ENCODE measurements at regions not wholly inside any gene's neighbourhood (a gene's known extent, or its start where the extent isn't known, plus 50 kb on each side); places are given as distances from the start of the nearest gene placed in this dataset.
"Not testable (repeated sequence)": the region's sequence is repeated elsewhere in the genome, so short reads cannot be mapped to it uniquely, and the experiment has no call there.

DNA sequence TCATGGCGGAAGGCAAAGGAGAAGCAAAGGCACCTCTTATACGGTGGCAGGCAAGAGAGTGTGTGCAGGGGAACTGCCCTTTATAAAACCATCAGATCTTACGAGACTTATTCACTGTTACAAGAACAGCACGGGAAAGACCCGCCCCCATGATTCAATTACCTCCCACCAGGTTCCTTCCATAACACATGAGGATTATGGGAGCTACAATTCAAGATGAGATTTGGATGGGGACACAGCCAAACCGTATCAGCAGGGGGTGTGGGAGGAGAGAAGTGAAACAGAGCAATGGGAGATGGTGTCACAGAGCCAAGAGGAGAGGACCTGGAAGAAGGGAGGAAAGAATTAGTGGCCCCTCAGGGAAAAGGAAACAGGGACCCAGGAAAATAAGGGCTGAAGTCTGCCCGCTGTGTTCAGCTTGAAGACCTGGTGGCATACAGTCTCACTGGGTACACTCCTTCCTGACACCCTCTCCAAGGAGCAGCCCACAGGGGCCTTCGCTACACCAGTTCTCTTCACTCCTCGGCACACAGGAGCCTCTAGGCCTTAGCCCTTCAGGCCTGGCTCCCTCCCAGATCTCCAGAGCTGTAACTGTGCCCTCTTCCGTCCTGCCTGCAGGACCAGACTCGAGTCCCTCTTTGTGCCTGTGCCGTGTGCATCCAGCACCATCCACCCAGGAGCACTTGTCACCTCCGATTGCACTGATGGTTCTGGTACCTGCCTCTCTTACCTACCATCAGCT, 262.1 kb downstream of the EIPR1 start:
- no peak for DNase-seq (ENCODE audit: low read depth in 4 of 4, low spot score in 1 of 4)

DNA sequence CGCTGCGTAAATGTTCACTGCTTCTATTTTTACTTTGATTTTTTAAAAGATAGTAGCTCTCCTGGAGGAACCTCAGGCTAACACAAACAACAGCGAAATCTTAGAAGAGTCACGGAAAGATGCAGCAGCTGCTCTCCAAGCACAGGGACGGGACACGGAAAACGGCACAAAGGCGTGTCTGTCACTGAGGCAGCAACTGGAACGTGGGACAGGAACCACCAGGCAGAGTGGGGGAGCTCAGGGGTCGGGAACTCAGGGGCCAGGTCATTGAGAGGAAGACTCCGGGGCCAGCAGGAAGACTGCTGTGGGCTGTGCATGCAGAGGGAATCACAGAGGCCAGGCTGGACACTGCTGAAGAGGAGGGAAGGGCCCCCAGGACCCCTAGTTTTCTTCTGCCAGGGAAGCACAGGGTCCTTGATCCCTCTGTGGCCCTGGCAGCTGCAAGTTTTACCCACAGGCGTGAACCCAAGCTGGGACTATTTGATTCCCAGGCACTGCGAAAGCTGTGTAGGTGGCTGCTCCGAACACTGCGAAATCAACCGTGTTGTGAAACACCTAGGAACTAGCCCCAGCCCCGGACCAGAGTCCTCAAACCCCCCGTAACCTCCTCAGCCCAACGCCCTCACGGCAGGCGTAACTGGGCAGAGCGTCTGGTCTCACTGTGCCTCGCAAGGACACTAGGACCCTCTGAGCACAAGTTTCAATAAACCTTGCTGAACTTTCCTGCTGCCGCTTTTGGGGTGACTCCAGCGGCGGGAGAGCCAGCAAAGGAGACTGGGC, 263.0 kb downstream of the EIPR1 start:
- DNase-seq (ENCODE audit: low read depth in 4 of 4, low spot score in 1 of 4), result no peak

DNA sequence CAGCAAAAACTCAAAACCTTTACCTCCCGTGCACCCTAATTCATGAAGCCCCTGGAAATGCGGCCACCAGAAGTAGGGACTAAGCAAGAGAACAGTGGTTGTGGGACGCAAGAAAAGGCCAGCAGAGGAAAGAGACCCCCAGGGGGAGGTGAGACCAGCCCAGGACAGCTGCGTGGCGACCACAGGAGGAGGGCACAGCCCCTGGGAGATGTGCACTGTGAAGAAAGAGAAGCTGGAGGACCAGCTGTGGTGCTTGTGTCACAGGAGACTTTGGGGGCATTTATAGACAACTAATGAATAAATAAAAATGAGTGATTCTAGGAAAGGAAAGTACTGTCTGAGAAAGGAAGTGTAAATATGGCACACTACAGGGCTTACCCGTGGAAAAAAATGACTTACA, 263.8 kb downstream of the EIPR1 start:
- DNase-seq (ENCODE audit: low read depth in 4 of 4, low spot score in 1 of 4), result no peak

DNA sequence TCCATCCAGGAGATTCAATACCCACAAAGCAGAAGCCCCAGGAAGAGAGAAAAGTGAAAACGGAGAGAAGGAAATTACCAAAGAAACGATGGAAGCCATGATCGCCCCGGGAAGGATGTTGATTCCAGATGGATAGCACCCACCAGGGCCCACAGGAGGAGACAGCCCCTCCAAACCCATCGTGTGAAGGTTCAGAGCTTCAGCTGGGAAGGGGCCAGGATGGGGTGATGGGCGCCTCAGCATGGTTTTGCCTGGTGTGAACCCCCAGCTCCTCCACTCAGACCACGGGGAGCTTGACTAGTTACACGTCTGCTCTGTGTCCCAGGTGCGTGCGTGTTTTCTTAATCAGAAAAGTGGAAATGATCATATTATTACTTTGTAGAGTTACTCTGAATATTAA, 264.5 kb downstream of the EIPR1 start:
- no peak for DNase-seq (ENCODE audit: low read depth in 4 of 4, low spot score in 1 of 4)

DNA sequence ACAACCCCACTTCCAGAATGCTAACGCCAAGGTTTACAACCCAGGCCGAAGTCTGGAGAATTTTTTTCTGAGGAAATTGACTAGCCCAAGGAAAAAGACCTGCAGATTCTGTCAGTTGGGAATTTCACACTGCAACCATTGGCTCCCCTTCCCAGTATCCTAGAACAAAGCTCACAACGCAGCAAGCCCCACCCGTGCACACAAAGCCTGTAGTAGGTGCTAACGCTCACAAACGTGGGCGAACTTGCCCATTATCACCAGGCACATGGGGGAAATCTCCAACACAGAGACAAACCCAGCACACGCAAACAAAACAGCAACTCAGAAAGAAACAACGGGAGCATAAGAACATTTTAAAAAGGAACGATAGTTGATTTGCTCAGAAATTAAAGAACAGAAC, 265.1 kb downstream of the EIPR1 start:
- no peak for DNase-seq (ENCODE audit: low read depth in 4 of 4, low spot score in 1 of 4)

DNA sequence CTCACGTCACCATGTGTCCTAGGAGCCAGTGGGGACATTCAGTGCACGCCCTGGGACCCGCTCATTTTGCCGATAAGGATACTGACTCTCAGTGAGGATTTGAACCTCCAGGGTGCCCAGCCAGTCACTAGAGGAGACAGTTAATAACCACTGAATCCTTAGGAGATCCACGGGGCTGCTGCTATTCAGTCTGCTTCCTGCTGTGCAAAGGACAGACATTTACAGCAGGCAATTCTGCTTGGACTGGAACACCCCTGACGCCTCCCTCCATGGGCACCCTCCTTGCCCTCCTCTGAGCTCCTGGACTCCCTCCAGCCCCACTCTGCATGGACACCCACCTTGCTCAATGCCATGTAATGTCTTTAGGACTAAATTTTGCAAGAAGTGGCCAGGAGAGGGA, 265.5 kb downstream of the EIPR1 start:
- no peak for DNase-seq (ENCODE audit: low read depth in 4 of 4, low spot score in 1 of 4)

DNA sequence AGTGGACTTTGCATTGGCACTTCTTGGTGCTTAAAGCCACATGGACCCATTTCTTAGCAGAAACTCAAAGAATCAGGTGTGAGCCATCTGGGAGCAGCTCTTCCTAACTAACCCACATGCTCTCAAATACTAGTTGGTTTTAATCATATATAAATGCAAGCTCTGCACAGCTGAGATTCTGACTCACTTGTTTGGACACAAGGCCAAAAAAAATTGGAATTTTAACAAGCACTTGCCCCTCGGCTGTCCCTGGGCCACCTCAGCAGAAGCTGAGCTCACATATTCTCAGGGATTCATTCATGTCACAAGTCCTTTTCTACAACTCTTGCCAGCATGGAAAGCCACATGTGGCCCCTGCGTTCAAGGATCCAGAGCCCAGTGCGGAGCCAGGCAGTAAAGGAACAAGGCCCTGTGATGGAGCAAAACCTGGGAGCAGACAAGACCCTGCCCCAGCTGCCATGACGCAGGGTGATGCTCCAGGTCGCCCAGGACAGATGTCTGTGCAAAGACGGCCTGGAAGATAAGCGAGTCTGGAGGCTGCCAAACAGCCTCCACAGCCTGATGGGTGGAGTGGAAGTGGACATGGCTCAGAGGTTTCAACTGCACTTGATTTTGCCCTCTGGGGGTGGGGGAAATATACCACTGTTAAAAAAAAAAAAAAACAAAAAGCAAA, 266.5 kb downstream of the EIPR1 start:
- DNase-seq (ENCODE audit: low read depth in 4 of 4, low spot score in 1 of 4), result no peak

DNA sequence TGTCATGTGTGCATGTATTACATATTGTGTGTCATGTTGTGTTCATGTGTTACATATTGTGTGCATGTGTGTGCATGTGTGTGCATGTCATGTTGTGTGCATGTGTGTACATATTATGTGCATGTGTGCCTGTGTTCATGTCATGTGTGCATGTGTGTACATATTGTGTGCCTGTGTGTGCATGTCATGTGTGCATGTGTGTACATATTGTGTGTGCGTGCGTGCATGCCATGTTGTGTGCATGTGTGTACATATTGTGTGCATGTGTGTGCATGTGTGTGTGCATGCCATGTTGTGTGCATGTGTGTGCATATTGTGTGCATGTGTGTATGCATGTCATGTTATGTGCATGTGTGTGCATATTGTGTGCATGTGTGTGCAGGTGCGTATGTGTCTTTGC, 267.1 kb downstream of the EIPR1 start:
- no peak for DNase-seq (ENCODE audit: low read depth in 4 of 4, low spot score in 1 of 4)

DNA sequence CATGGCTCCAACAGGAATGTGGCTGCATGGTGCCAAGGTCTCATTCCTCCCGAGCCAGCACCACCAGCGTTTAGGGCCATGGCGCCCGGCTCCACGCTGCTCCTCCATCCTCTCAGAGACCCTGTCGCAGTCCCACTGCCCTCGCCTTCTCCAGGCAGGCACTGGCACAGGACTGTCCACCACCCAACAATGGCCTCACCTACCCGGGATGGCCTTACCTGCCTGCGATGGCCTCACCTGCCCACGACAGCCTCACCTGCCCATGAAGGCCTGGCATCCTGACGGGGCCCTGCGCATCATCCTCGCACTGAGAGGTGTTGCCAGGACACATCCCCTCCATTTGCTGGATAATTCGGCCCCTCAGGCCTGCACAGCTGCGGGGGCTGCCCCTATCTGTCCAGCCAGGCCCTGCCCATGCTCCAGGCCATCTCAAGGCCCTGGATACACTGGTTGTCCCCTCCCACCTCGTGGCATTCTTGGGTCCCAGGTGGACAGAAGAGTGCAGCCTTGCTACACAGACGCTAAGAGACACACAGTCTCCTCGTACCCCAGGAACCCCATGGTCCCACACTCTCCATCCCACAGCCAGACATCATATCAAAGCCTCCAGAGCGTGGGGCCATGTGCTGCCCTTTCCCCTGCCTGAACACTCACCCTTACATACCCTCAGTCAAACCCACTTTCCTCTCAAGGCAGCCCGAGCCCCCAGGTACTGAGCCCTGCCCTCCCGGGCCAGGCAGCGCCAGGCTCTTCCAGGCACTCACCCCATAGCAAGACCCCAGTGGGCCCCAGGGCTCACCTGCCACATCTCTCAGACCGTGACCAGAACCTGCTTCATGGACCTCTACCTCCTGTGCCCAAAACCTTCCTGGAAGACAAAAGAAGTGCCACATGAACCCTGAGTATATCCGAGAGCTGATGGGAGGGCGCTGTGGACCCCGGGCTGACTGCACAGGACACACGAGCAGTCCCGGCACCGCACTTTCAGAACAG, 268.6 kb downstream of the EIPR1 start:
- DNase-seq (ENCODE audit: low read depth in 4 of 4, low spot score in 1 of 4), result no peak

DNA sequence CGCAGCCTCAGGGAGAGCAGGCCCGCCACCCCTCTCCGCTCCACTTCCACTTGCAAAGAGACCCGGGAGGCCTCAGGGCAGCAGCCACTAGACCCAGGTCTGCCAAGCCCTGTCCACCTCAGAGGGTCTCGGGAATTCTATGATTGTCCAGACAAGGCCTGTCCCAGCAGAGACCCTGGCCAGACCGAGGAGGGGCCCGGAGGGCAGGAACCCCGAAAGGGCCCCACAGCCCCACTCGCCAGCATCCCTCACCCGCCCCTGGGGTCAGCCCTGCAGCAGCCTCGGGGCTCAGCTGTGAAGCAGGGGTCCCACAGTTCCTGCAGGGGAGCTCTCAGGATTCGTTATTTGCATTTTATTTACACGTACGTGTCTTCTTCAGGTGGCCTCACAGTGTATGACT, 269.5 kb downstream of the EIPR1 start:
- no peak for DNase-seq (ENCODE audit: low read depth in 4 of 4, low spot score in 1 of 4)

DNA sequence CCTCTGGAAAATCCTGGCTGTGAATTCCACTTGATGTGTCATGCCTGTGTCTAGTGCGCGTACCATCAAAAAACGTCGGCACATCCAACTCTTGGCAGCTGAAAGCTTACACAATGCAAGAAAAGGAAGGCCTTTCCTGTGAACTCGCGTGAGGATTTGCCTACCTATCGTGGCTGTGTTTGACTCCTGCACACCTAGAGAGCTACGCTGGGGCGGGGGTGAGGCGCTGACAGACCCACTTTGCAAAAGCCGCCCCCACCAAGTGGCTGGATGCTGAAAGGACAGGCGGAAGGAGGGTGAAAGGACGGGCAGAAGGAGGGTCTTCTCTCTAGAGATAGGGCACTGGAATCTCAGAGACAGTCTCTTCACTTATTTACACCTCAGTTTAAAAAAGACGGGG, 270.1 kb downstream of the EIPR1 start:
- DNase-seq (ENCODE audit: low read depth in 4 of 4, low spot score in 1 of 4), result no peak

DNA sequence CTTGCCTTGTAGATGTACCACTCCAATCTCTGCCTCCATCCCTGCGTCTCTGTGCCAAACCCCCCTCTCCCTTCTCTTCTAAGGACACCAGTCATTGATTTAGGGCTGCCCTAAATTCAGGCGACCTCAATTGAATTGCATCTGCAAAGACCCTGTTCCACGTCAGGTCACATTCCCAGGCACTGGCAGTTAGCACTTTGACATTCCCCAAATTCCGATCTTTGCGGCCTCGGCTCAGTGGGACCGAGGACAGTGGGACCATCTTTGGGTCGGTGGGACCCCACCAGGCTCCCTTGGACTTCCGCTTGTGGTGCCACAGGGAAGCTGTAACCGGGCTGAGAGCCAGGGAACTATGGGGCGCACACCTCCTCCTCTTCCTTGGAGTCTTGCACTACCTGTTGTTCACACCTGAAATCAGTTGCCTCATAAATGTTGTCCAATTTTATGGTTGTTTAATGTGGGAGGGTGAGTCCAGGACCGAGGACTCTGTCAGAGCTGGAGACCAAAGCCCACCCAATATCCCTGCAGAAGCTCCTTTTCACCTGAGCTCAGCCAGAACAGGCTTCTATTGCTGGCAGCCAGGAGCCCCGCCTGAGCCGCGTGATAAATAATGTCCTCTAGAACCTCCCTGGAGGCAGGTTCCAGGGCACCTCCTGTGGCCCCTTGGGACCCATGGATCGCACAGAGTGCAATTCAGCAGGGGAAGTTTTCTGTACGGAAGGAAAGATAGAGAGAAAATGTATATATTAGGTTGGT, 271.6 kb downstream of the EIPR1 start:
- DNase-seq (ENCODE audit: low read depth in 4 of 4, low spot score in 1 of 4), result no peak

DNA sequence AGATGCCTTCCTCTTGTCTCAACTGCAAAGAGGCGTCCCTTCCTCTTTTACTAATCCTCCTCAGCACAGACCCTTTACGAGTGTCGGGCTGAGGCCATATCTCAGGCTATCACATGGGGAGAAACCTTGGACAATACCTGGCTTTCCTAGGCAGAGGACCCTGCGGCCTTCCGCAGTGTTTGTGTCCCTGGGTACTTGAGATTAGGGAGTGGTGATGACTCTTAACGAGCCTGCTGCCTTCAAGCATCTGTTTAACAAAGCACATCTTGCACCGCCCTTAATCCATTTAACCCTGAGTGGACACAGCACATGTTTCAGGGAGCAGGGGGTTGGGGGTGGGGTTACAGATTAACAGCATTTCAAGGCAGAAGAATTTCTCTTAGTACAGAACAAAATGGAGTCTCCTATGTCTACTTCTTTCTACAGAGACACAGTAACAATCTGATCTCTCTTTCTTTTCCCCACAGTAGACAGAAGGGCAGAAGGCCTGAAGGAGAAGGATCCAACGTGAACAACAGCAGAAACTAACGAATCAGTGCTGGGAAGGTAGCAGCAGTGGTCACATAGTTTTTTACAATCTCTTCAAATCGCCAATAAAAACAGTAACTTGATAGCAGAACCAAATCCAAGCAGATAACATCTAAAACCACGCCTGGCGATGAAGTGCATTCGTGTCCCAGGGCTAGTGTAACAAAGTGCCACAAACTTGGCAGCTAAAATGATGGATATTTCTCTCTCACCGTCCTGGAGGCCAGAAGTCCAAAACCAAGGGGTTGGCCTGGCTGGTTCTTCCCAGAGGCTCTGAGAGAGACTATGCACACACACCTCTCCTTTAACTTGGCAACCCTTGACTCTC, 272.4 kb downstream of the EIPR1 start:
- DNase-seq (ENCODE audit: low read depth in 4 of 4, low spot score in 1 of 4), result not testable (repeated sequence)

DNA sequence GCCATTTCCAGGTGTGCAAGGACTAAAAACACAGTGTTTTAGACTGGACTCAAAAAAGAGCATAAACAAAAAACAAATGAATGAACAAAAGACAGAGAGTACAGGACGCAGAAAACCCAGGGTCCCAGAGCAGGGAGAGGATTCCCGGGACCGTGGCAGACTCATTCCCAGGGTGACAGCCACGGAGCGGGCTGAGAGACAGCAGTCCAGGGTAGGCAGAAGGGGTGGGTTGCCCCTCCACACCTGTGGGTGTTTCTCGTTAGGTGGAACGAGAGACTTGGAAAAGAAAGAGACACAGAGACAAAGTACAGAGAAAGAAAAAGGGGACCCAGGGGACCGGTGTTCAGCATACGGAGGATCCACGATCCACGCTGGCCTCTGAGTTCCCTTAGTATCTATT, 273.4 kb downstream of the EIPR1 start:
- DNase-seq (ENCODE audit: low read depth in 4 of 4, low spot score in 1 of 4), result no peak

DNA sequence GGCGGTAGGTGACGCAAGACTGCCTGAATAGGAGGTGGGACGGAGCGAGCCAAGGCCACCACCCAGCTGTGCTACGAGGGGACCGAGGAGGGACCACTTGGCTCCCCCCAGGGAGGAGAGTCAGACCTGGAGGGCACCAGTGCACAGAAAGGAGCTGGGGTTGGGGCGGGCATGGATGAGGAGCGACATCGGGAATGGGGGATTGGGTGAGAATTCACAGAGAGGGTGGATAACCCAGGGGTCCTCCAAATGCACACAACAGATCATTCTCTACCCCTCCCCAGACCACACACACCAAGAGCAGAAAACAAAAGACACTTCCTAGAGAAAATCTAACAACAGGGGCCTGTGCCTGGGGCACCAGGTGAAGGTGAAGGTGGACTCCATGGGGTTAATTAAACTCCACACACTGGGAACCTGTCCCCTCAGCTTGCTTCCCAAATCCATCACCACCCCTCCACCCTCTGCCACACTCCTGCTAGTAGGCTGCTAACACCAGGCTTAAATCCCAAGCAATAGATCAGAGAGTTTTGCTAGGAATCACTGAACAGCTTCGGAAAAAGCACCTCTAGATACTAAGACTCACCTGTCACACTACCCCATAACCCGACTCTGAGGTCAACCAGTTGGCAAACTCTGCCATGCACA, 274.6 kb downstream of the EIPR1 start:
- no peak for DNase-seq (ENCODE audit: low read depth in 4 of 4, low spot score in 1 of 4)

DNA sequence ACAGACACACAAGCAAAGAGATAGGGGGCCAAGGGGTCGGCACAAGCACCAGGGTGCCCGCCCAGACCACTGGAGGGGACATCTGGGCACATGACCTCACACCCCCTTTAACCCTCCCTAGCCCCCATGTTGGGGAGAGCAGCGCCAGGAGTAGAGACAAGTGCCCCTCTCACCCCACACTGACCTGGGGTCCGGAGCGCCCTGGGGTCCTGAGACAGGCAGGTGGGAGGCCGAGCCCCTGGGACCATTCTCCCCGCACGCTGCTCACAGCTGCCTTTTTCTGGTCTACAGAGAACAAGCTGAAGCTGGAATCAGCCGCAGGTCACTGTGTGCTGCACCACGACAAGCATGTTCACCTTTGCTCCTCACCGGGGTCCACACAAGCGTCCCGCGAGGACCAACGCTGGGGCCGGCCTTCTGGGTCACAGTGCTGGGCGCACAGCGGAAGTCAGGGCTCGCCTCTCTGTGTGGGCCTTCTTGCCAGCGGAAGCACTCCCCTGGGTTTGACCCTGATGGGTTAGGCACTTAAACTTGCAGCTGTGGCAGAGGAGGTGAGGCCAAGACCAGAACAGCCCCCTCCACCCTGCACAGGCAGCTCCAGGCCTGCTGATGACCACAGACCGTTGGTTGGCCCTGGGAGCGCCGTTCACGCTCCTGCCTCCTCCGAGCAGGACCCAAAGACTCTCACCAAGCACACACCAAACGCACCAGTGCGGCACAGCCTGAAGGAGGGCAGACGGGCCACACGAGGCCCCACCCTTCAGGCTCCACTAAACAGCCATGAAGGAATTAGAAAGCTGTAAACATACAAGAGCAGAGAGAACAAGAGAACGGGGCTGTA, 275.3 kb downstream of the EIPR1 start:
- no peak for DNase-seq (ENCODE audit: low read depth in 4 of 4, low spot score in 1 of 4)

DNA sequence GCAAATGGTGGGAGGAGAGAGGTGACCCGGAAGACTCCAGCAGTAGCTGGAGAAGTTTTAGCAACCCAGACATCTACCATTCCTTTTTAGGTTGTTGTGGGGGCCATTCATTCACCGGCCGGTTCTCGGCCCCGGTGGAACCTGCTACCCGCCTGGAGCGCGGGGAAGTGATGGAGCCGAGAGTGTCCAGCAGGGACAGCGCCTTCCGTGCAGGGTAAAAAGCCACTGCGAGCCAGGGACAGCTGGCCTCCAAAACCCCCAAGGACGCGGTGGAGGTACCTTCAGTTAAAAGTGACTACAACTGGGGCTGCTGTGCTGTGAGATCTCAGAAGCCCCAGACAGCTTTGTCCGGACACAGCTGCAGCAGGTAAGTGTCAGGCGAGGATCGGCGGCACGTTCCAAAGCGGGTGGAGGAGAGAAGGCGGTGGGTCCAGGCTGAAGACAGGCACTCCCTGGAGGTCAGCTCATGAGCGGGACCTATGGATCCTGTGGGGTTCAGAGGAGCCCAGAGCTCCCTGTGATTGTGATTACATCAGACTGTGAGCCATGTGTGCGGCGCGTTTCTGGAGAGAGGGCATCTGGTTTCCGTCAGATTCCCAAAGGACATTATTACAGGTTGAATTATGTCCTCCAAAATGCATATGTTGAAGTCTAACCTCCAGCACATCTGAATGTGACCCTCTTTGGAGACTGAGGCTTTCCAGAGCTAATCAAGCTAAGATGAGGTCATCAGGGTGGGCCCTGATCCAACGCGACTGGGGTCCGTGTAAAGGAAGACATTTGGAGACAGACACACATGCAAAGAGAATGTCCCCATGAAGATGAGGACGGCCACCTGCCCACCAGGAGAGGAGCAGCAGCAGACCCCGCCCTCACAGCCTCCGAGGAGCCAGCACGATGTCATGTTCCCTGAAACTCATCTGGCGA, 276.3 kb downstream of the EIPR1 start:
- no peak for DNase-seq (ENCODE audit: low read depth in 4 of 4, low spot score in 1 of 4)
